ENCODE measurements at regions not wholly inside any gene's neighbourhood (a gene's known extent, or its start where the extent isn't known, plus 50 kb on each side); places are given as distances from the start of the nearest gene placed in this dataset.
"Not testable (repeated sequence)": the region's sequence is repeated elsewhere in the genome, so short reads cannot be mapped to it uniquely, and the experiment has no call there.

DNA sequence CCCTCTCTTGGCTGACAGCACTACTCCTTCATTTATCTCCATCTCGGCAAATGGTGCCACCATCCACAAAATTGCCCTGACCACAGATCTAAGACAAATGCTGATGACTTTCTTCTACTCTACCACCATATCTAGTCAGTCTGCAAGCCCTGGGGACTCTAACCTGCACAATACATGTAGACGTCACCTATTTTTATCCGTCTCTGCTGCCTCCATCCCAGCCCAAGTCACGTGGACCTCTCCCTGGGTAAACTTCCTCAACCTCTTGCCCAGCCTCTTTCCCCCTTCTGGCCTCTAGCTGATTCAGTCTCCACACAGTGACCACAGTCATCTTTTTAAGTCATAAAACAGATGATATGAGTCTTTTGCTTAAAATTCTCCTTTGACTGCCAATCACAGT, 1203.0 kb downstream of the AACS start:
- Histone ChIP-seq H3K36me3 (ENCODE audit: insufficient read depth, low read depth, low read length) (no peaks in the 10 kb centered on the region), H3K9me3 (ENCODE audit: insufficient read depth, low read depth, low read length) (no peaks in the 10 kb centered on the region), H3K27me3 (ENCODE audit: insufficient read depth, low read length) (no peaks in the 10 kb centered on the region), H3K4me1 (ENCODE audit: insufficient read depth, low read length) (no peaks in the 10 kb centered on the region), H3K4me3 (ENCODE audit: low read length) (no peak overlapping the region), H3K9ac (ENCODE audit: low read depth, low read length) (no peak overlapping the region), H3K27ac (ENCODE audit: low read length) (no peak overlapping the region)

DNA sequence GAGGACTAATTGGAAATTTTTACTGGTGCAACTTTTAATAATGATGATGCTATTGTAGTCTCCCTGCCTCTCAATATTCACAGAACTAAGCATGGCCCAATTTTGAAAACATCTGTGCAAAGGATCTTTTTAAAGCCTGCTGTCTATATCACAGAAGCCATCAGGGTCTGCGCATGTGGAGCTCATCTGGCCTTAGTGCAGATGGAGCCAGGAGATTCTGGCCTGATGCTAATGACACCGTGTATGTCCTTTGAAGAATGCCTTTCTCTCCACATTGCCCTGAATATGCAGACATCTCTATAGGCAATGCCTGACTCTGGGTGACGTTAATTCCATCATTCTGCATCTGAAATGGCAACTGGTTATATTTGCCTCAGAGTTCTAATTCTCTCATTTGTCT, 1205.9 kb downstream of the AACS start:
- Histone ChIP-seq H3K4me1 (ENCODE audit: insufficient read depth, low read length) (no peaks in the 10 kb centered on the region), H3K9me3 (ENCODE audit: insufficient read depth, low read depth, low read length) (no peaks in the 10 kb centered on the region), H3K9ac (ENCODE audit: low read depth, low read length) (no peak overlapping the region), H3K27me3 (ENCODE audit: insufficient read depth, low read length) (no peaks in the 10 kb centered on the region), H3K27ac (ENCODE audit: low read length) (no peak overlapping the region), H3K36me3 (ENCODE audit: insufficient read depth, low read depth, low read length) (no peaks in the 10 kb centered on the region), H3K4me3 (ENCODE audit: low read length) (no peak overlapping the region)

DNA sequence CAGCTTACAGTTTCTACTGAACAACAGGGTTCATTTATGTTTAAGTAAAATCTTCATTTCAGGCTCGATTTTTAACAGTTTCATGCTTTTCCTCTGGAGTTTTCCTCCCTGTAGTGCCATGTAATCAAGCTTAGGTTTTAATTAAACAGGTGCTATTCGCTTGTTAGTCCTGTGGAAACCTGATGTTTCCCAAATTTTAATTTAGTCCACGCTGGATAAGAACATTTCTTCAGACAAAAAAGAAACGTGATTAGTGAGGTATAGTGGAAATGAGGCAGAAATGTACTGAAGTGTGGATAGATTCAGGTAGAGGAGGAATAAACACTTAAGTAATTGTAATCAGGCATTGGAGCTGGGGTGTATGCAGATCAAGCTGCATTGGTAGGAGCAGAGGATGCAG, 1217.5 kb downstream of the AACS start:
- Histone ChIP-seq H3K36me3 (ENCODE audit: insufficient read depth, low read depth, low read length) (no peaks in the 10 kb centered on the region), H3K27me3 (ENCODE audit: insufficient read depth, low read length) (no peaks in the 10 kb centered on the region), H3K4me1 (ENCODE audit: insufficient read depth, low read length) (no peaks in the 10 kb centered on the region), H3K9ac (ENCODE audit: low read depth, low read length) (no peak overlapping the region), H3K4me3 (ENCODE audit: low read length) (no peak overlapping the region), H3K9me3 (ENCODE audit: insufficient read depth, low read depth, low read length) (0 out of 2 replicates have a peak, but pooled peaks cover 4% of the 10 kb centered on the region), H3K27ac (ENCODE audit: low read length) (no peak overlapping the region)

DNA sequence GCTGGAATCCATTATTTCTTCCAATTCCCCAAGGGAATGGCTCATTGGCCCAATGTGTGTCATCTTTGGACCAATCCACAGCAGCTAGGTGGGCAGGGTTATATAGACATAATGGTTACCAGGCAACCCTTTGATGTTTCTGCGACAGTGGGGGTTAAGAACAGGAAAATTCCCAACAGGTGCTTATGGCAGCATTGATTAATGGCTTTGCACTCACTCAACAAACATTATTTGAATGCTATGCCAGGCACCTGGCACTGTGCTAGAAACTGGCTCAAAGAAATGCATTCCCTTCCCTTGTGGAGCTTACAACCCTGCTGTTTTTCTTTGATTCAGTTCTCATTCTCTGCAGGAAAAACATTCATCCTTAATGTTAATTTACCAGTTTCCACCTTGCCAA, 1221.0 kb downstream of the AACS start:
- Histone ChIP-seq H3K36me3 (ENCODE audit: insufficient read depth, low read depth, low read length) (no peaks in the 10 kb centered on the region), H3K27ac (ENCODE audit: low read length) (no peak overlapping the region), H3K9ac (ENCODE audit: low read depth, low read length) (no peak overlapping the region), H3K9me3 (ENCODE audit: insufficient read depth, low read depth, low read length) (peaks cover 14% of the 10 kb centered on the region; the same call in 1 of the 2 replicates), H3K4me1 (ENCODE audit: insufficient read depth, low read length) (no peaks in the 10 kb centered on the region), H3K4me3 (ENCODE audit: low read length) (no peak overlapping the region), H3K27me3 (ENCODE audit: insufficient read depth, low read length) (no peaks in the 10 kb centered on the region)

DNA sequence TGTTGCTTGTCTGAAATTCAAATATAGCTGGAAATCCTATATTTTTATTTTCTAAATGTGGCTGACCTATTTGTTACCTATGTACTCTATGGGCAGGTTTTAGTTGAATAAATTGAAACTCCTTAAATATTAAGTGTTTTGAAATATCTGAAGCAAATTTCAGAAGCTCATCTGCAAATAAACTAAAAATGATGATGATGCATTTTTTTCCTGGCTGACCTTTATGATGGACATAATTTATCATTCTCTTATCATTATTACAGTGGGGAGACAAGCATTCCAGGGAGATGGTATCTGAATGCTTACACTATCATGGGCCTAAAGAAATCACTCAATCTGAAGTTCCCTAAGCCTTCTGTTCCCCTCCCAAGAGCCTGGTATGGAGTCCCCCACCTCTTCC, 1225.2 kb downstream of the AACS start:
- no peaks in the 10 kb centered on the region for H3K4me1 ChIP-seq (ENCODE audit: insufficient read depth, low read length)
- no peaks in the 10 kb centered on the region for H3K27me3 ChIP-seq (ENCODE audit: insufficient read depth, low read length)
- H3K4me3 ChIP-seq (ENCODE audit: low read length) = no peak overlapping the region
- H3K36me3 ChIP-seq (ENCODE audit: insufficient read depth, low read depth, low read length) = no peaks in the 10 kb centered on the region
- H3K27ac ChIP-seq (ENCODE audit: low read length) = no peak overlapping the region
- no peak overlapping the region for H3K9ac ChIP-seq (ENCODE audit: low read depth, low read length)
- peaks cover 41% of the 10 kb centered on the region for H3K9me3 ChIP-seq (ENCODE audit: insufficient read depth, low read depth, low read length)

DNA sequence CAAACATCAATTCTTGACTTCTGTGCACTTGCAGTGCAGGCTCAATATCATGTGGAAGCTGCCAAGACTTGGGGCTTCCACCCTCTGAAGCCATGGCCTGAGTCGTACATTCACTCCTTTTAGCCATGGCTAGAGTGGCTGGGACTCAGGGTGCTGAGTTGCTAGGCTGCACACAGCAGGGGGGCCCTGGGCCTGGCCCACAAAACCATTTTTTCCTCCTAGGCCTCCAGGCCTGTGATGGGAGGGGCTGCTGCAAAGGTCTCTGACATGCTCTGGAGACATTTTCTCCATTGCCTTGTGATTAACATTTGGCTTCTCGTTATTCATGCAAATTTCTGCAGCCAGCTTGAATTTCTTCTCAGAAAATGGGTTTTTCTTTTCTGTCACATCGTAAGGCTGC, 1226.8 kb downstream of the AACS start:
- H3K27ac ChIP-seq (ENCODE audit: low read length); H3K36me3 ChIP-seq (ENCODE audit: insufficient read depth, low read depth, low read length); H3K27me3 ChIP-seq (ENCODE audit: insufficient read depth, low read length); H3K9ac ChIP-seq (ENCODE audit: low read depth, low read length); H3K4me1 ChIP-seq (ENCODE audit: insufficient read depth, low read length); H3K4me3 ChIP-seq (ENCODE audit: low read length): not testable (repeated sequence)
- peaks cover 41% of the 10 kb centered on the region for H3K9me3 ChIP-seq (ENCODE audit: insufficient read depth, low read depth, low read length)

DNA sequence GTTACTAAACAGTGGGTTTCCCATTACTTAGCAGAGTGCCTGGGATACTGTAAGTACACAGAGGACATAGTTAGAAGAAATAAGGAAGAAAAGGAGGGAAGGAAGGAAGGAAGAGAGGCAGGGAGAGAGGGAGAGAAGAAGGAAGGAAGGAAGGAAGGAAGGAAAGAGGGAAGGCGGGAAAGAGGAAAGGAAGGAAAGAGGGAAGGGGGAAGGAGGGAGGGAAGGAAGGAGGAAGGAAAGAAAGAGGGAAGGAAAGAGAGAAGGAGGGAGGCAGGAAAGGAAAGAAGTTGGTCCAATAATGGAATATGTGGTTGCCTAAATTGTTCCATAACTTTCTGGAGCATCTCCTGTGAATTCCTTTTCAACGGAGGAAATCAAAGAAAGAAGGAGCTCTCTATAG, 1230.4 kb downstream of the AACS start:
- Histone ChIP-seq H3K27ac (ENCODE audit: low read length) (no peak overlapping the region), H3K9me3 (ENCODE audit: insufficient read depth, low read depth, low read length) (peaks cover 32% of the 10 kb centered on the region), H3K9ac (ENCODE audit: low read depth, low read length) (no peak overlapping the region), H3K4me1 (ENCODE audit: insufficient read depth, low read length) (no peaks in the 10 kb centered on the region), H3K36me3 (ENCODE audit: insufficient read depth, low read depth, low read length) (no peaks in the 10 kb centered on the region), H3K4me3 (ENCODE audit: low read length) (no peak overlapping the region), H3K27me3 (ENCODE audit: insufficient read depth, low read length) (no peaks in the 10 kb centered on the region)

DNA sequence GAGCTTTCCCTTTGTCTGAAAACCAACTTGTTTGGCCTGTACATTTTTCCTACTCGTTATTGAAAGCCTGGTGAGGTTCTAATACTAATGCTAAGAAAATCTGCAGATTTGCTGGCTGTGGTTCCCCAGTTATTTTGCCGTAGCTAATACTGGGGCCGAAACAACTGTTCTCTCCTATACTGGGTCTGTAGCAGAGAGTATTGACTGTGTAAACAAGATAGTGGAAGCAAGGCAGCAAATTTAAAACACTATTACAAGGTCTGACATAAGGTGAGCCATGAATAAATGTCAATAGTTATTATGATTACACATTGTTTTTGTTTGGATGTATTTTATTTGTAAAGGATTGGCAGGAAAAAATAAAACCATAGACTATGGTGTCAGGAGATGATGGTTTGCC, 1244.0 kb downstream of the AACS start:
- Histone ChIP-seq H3K9me3 (ENCODE audit: insufficient read depth, low read depth, low read length) (no peaks in the 10 kb centered on the region; the same call in 1 of the 2 replicates), H3K9ac (ENCODE audit: low read depth, low read length) (no peak overlapping the region), H3K4me3 (ENCODE audit: low read length) (no peak overlapping the region), H3K4me1 (ENCODE audit: insufficient read depth, low read length) (no peaks in the 10 kb centered on the region), H3K27ac (ENCODE audit: low read length) (no peak overlapping the region), H3K36me3 (ENCODE audit: insufficient read depth, low read depth, low read length) (no peaks in the 10 kb centered on the region), H3K27me3 (ENCODE audit: insufficient read depth, low read length) (no peaks in the 10 kb centered on the region)

DNA sequence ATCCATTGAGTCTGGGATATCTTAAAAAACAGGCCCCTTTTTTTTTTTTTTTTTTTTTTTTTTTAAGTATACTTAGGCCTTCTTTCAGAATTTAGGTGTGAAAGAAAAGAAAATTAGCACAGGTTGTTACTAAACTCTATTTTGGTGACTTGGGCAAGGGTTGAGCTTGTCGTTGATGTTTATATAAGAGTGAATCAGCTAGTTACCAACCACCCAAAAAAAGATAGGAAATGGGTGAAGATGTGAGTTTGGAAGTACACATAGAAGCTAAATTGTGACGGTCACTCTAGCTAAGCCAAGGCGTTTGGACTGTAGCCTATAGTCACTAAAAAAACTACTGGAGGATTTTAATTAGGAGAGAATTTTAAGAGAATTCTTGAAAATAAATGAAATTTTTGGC, 1247.2 kb downstream of the AACS start:
- no peak overlapping the region for H3K4me3 ChIP-seq (ENCODE audit: low read length)
- no peaks in the 10 kb centered on the region for H3K4me1 ChIP-seq (ENCODE audit: insufficient read depth, low read length)
- no peak overlapping the region for H3K27ac ChIP-seq (ENCODE audit: low read length)
- H3K9me3 ChIP-seq (ENCODE audit: insufficient read depth, low read depth, low read length) = no peaks in the 10 kb centered on the region
- no peak overlapping the region for H3K9ac ChIP-seq (ENCODE audit: low read depth, low read length)
- H3K36me3 ChIP-seq (ENCODE audit: insufficient read depth, low read depth, low read length) = no peaks in the 10 kb centered on the region
- H3K27me3 ChIP-seq (ENCODE audit: insufficient read depth, low read length) = no peaks in the 10 kb centered on the region

DNA sequence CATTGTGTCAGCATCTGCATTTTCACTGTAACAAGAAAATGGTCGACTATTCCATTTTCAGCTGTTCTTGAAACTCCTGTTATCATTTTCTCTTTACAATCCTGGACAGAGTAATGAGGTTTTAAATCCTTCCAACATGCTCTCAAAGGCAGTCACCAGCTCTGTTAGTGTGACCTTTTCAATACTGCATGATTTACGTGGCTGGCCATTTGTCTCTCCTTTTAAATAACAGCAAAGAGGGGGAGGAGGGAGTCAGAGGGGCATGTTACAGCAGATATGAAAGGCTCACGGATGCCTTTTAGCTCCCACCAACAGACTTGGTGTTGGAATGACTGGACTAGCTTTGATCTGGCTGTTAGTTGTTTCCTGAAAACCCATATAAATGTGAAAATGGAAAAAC, 1251.2 kb downstream of the AACS start:
- Histone ChIP-seq H3K36me3 (ENCODE audit: insufficient read depth, low read depth, low read length) (no peaks in the 10 kb centered on the region), H3K9ac (ENCODE audit: low read depth, low read length) (no peak overlapping the region), H3K4me3 (ENCODE audit: low read length) (no peak overlapping the region), H3K4me1 (ENCODE audit: insufficient read depth, low read length) (no peaks in the 10 kb centered on the region), H3K27ac (ENCODE audit: low read length) (no peak overlapping the region), H3K27me3 (ENCODE audit: insufficient read depth, low read length) (no peaks in the 10 kb centered on the region), H3K9me3 (ENCODE audit: insufficient read depth, low read depth, low read length) (no peaks in the 10 kb centered on the region)

DNA sequence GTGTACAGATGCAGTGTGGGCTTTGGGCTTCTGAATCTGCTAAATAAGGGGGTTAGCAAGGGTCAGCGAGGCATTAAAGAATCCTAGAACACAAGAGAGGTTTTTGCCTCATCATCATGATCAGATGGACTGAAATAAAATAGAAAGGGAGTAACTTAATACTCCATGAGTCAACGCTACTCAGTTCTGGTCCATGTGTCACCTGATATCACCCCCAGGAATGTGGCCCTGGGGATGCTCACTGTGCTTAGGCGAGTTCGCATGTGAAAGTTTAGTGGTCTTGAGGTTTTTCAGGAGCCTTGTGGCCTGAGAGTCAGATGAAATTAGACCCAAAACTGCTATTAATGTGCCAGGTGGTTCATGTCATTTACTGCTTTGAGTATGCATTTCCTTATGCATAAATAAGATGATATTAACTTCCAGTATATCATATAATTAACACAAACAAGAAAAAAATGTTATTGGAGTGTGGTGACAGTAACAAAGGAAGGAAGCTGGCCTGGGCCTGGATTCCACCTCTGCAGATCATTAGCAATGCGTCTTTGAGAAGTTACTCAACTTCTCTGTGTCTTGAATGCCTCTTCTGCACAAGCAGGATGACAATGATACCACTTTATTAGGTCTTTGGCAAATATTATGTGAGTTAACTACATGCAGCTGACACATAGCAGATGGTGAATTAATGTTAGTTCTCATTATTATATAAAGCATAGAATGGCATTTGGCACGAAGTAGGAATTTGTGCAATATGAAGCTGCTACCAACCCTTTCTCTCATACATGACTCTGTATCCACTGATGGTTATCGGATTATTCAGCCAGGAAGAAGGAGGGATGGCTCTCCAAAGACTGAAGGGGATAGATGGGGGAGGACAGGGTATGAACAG, 1272.6 kb downstream of the AACS start:
- H3K4me1 ChIP-seq (ENCODE audit: insufficient read depth, low read length) = no peaks in the 10 kb centered on the region

DNA sequence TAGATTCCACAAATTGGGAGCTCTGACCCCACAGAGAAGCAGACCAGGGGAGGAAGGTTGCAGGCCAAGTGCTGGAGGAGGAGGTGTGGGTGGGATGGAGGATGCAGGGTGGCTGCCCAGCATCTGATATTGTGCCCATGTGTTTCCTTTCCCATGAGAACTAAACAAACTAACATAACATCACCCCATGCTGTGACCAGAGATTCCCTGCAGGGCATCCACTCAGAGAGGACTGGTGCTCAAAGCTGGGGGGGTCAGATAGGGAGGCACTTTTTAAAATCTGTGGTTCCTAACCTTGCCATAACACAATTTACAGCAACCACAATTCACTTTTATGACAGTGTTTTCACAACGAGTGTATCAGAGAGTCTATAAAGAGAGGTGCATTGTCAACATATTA, 1277.6 kb downstream of the AACS start:
- H3K27me3 ChIP-seq (ENCODE audit: insufficient read depth, low read length) = no peaks in the 10 kb centered on the region
- no peaks in the 10 kb centered on the region for H3K36me3 ChIP-seq (ENCODE audit: insufficient read depth, low read depth, low read length)
- no peaks in the 10 kb centered on the region for H3K9me3 ChIP-seq (ENCODE audit: insufficient read depth, low read depth, low read length)
- no peaks in the 10 kb centered on the region for H3K4me1 ChIP-seq (ENCODE audit: insufficient read depth, low read length)
- no peak overlapping the region for H3K4me3 ChIP-seq (ENCODE audit: low read length)
- no peak overlapping the region for H3K9ac ChIP-seq (ENCODE audit: low read depth, low read length)
- H3K27ac ChIP-seq (ENCODE audit: low read length) = no peak overlapping the region

More for the DNA sequence above, 1272.6 kb downstream of the AACS start:
- Histone ChIP-seq H3K27me3 (ENCODE audit: insufficient read depth, low read length) (no peaks in the 10 kb centered on the region), H3K4me3 (ENCODE audit: low read length) (no peak overlapping the region), H3K36me3 (ENCODE audit: insufficient read depth, low read depth, low read length) (no peaks in the 10 kb centered on the region), H3K9me3 (ENCODE audit: insufficient read depth, low read depth, low read length) (no peaks in the 10 kb centered on the region), H3K27ac (ENCODE audit: low read length) (no peak overlapping the region), H3K9ac (ENCODE audit: low read depth, low read length) (no peak overlapping the region)

All from iPS-20b (cell line).